Peyer's patch (tissue), 4 donors: ENCODE measurements at regions not wholly inside any gene's neighbourhood (a gene's known extent, or its start where the extent isn't known, plus 50 kb on each side); places are given as distances from the start of the nearest gene placed in this dataset.

Source experiments
- POLR2A ChIP-seq, 2 donors: fragments of 450-650 bp; IDR thresholded peaks; one replicate each; pipeline ENCODE4 v1.5.1; 2017; ENCODE audit warnings: antibody characterized with exemption in 2 of 2, mild to moderate bottlenecking in 2 of 2, moderate library complexity in 2 of 2
- TF ChIP-seq, protein P1 (sequence below), 6 experiments: fragments of 450-650 bp in 4 of 6; fragments of 200-600 bp in 2 of 6; sonication (generic) in 1 of 6; IDR thresholded peaks; one replicate each; pipeline ENCODE4 v1.5.1; 2017 to 2019; ENCODE audit warnings: antibody characterized with exemption in 6 of 6, mild to moderate bottlenecking in 3 of 6, moderate library complexity in 1 of 6

DNA sequence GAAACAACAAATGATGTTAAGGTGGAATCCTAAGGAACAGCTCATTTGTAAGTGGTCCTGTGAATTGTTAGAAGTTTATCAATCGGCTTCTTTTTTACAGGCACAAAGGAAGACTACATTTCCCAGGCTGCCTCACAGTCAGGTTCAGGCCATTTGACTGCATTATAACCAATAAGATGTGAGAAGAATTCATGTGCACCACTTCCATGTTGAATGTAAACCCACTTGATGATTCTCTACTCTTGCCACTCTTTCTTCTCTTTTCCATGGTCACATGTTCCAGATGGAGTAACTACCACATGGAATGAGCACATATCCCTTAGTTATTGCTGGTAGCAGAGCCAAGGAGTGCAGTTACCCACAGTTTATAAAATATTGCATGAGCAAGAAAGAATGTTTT is 67.1 kb upstream of the GZMB start:
- no peak for TF ChIP-seq POLR2A (IDR thresholded peaks at IDR 0.05)
- TF ChIP-seq, protein P1, sequence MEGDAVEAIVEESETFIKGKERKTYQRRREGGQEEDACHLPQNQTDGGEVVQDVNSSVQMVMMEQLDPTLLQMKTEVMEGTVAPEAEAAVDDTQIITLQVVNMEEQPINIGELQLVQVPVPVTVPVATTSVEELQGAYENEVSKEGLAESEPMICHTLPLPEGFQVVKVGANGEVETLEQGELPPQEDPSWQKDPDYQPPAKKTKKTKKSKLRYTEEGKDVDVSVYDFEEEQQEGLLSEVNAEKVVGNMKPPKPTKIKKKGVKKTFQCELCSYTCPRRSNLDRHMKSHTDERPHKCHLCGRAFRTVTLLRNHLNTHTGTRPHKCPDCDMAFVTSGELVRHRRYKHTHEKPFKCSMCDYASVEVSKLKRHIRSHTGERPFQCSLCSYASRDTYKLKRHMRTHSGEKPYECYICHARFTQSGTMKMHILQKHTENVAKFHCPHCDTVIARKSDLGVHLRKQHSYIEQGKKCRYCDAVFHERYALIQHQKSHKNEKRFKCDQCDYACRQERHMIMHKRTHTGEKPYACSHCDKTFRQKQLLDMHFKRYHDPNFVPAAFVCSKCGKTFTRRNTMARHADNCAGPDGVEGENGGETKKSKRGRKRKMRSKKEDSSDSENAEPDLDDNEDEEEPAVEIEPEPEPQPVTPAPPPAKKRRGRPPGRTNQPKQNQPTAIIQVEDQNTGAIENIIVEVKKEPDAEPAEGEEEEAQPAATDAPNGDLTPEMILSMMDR (IDR thresholded peaks at IDR 0.05): no peak
